SK-N-SH (cell line): ENCODE measurements at regions not wholly inside any gene's neighbourhood (a gene's known extent, or its start where the extent isn't known, plus 50 kb on each side); places are given as distances from the start of the nearest gene placed in this dataset.

Experiments
- CTCF ChIA-PET: fragments of 300-600, 350-600 bp; formaldehyde crosslinking; extraction: SDS; loops from one replicate; lab custom pipeline; 2021; lab: Yijun Ruan, JAX
- POLR2A ChIA-PET: fragments of 350-600 bp; sonication (Branson Sonifier 250); formaldehyde crosslinking; extraction: SDS; loops from one replicate; lab custom pipeline; 2020; ENCODE audit warnings: antibody characterized with exemption, inconsistent platforms; lab: Yijun Ruan, JAX
- DNase-seq: peaks from one replicate; pipeline ENCODE4 v3.0.0; 2012
- H2AFZ ChIP-seq: fragments of 200-600 bp; sonication (generic); 2 replicates; pipeline ENCODE4 v1.8.1; 2016; ENCODE audit warnings: antibody characterized with exemption, mild to moderate bottlenecking, low read depth
- H3F3A ChIP-seq: fragments of 200-600 bp; sonication (generic); replicated peaks from 2 replicates; pipeline ENCODE3; 2016; ENCODE audit warnings: antibody characterized with exemption, mild to moderate bottlenecking; ENCODE audit not compliant: insufficient read depth
- H3K27ac ChIP-seq, 2 experiments: fragments of 200-500 bp in 1 of 2; fragments of 200-600 bp in 1 of 2; sonication (Bioruptor generic) in 1 of 2; sonication (generic), shearing (Covaris generic) in 1 of 2; 2 replicates each; pipeline versions ENCODE4 v1.5.1 to v1.6.1; 2014 to 2016; ENCODE audit warnings: low read depth in 2 of 2, inconsistent platforms in 1 of 2, low read length in 1 of 2, mild to moderate bottlenecking in 1 of 2, mixed read lengths in 1 of 2
- H3K27me3 ChIP-seq: fragments of 200-600 bp; sonication (generic), shearing (Covaris generic); 2 replicates; pipeline ENCODE4 v1.6.1; 2016; ENCODE audit warnings: mixed run types; ENCODE audit not compliant: insufficient read depth
- H3K36me3 ChIP-seq, 2 experiments: fragments of 200-500 bp in 1 of 2; fragments of 200-600 bp in 1 of 2; sonication (Bioruptor generic) in 1 of 2; sonication (generic) in 1 of 2; replicated peaks in 1 of 2; 2 replicates each; pipeline versions ENCODE3 to v1.5.1; 2014 to 2016; ENCODE audit warnings: low read length in 1 of 2, mild to moderate bottlenecking in 1 of 2; ENCODE audit not compliant: insufficient read depth in 2 of 2, control insufficient read depth in 1 of 2
- H3K4me1 ChIP-seq, 2 experiments: fragments of 200-500 bp in 1 of 2; fragments of 200-600 bp in 1 of 2; sonication (Bioruptor generic) in 1 of 2; sonication (generic), shearing (Covaris generic) in 1 of 2; 2 replicates each; pipeline versions ENCODE4 v1.5.1 to v1.6.1; 2014 to 2016; ENCODE audit warnings: low read depth in 1 of 2, low read length in 1 of 2, mixed run types in 1 of 2; ENCODE audit not compliant: insufficient read depth in 2 of 2, control insufficient read depth in 1 of 2
- H3K4me2 ChIP-seq: fragments of 200-600 bp; sonication (generic), shearing (Covaris generic); 2 replicates; pipeline ENCODE4 v1.6.1; 2017; ENCODE audit warnings: mixed run types
- H3K4me3 ChIP-seq, 2 experiments: fragments of 200-500 bp in 1 of 2; fragments of 200-600 bp in 1 of 2; sonication (Bioruptor generic) in 1 of 2; sonication (generic), shearing (Covaris generic) in 1 of 2; 2 replicates each; pipeline versions ENCODE4 v1.5.1 to v1.8.1; 2014 to 2016; ENCODE audit warnings: low read depth in 2 of 2, inconsistent platforms in 1 of 2, low read length in 1 of 2, mild to moderate bottlenecking in 1 of 2, mixed read lengths in 1 of 2, moderate library complexity in 1 of 2
- H3K79me2 ChIP-seq: fragments of 200-600 bp; sonication (generic); 2 replicates; pipeline ENCODE4 v1.8.1; 2017; ENCODE audit warnings: mild to moderate bottlenecking; ENCODE audit not compliant: insufficient read depth
- H3K9ac ChIP-seq: fragments of 200-600 bp; sonication (generic); 2 replicates; pipeline ENCODE4 v1.6.1; 2017; ENCODE audit warnings: mixed run types
- H3K9me2 ChIP-seq: fragments of 200-600 bp; sonication (generic); 2 replicates; pipeline ENCODE4 v1.6.1; 2017; ENCODE audit warnings: mixed run types
- H3K9me3 ChIP-seq: fragments of 200-600 bp; sonication (generic); 2 replicates; pipeline ENCODE4 v1.6.1; 2017; ENCODE audit warnings: mixed run types, mild to moderate bottlenecking, moderate library complexity
- H4K20me1 ChIP-seq: fragments of 200-600 bp; sonication (generic); 2 replicates; pipeline ENCODE4 v1.6.1; 2017; ENCODE audit warnings: mild to moderate bottlenecking, mixed run types; ENCODE audit not compliant: insufficient read depth
- CTCF ChIP-seq: fragments of 200-600 bp; sonication (generic); IDR thresholded peaks from 2 replicates; pipeline ENCODE4 v1.6.1; 2017; ENCODE audit warnings: antibody characterized with exemption, mild to moderate bottlenecking, moderate library complexity
- EP300 ChIP-seq, 2 experiments: IDR thresholded peaks; 2 replicates each; pipeline versions ENCODE4 v1.4.0 to v1.6.1; 2012; ENCODE audit warnings: borderline replicate concordance in 1 of 2, low read depth in 1 of 2, low read length in 1 of 2
- EZH2phosphoT487 ChIP-seq: fragments of 200-600 bp; sonication (generic); IDR thresholded peaks from 2 replicates; pipeline ENCODE4 v1.6.1; 2017; ENCODE audit warnings: low read depth, mixed run types, mild to moderate bottlenecking, antibody characterized with exemption, moderate library complexity, borderline replicate concordance
- GATA2 ChIP-seq: sonication (generic); formaldehyde crosslinking; IDR thresholded peaks from 2 replicates; pipeline ENCODE4 v1.5.0; 2020; ENCODE audit warnings: mild to moderate bottlenecking, missing genetic modification reagents
- NFIC ChIP-seq: IDR thresholded peaks from 2 replicates; pipeline ENCODE4 v1.4.0; 2012; ENCODE audit warnings: borderline replicate concordance
- PBX3 ChIP-seq: IDR thresholded peaks from 2 replicates; pipeline ENCODE4; 2012
- RCOR1 ChIP-seq: fragments of 150-350 bp; IDR thresholded peaks from 2 replicates; pipeline ENCODE4 v1.6.1; 2017; ENCODE audit warnings: antibody characterized with exemption, low read length
- RXRA ChIP-seq: IDR thresholded peaks from 2 replicates; pipeline ENCODE4 v1.4.0; 2012; ENCODE audit warnings: low read depth, mild to moderate bottlenecking, borderline replicate concordance
- SIN3A ChIP-seq: IDR thresholded peaks from 2 replicates; pipeline ENCODE4 v1.6.1; 2012; ENCODE audit warnings: low read depth, mild to moderate bottlenecking, low read length, moderate library complexity, borderline replicate concordance
- SMC3 ChIP-seq: IDR thresholded peaks from 2 replicates; pipeline ENCODE4 v1.6.1; 2012; ENCODE audit warnings: low read depth, low read length, improper control_type of control experiment
- TEAD4 ChIP-seq: IDR thresholded peaks from 2 replicates; pipeline ENCODE4 v1.4.0; 2012; ENCODE audit warnings: mild to moderate bottlenecking, borderline replicate concordance; ENCODE audit not compliant: insufficient read depth
- WGBS: methylation state at CpG from one replicate; pipeline ENCODE4 v1.1.6; 2017; ENCODE audit warnings: low lambda C conversion rate; 5-methylcytosine and 5-hydroxymethylcytosine counted together
- TF ChIP-seq, protein P1 (sequence below): IDR thresholded peaks from 2 replicates; pipeline ENCODE4 v1.4.0; 2012; ENCODE audit warnings: low read depth, borderline replicate concordance
- TF ChIP-seq, protein P2 (sequence below): fragments of 150-350 bp; IDR thresholded peaks from 2 replicates; pipeline ENCODE4 v1.6.1; 2016; ENCODE audit warnings: mild to moderate bottlenecking, low read depth, low read length

DNA sequence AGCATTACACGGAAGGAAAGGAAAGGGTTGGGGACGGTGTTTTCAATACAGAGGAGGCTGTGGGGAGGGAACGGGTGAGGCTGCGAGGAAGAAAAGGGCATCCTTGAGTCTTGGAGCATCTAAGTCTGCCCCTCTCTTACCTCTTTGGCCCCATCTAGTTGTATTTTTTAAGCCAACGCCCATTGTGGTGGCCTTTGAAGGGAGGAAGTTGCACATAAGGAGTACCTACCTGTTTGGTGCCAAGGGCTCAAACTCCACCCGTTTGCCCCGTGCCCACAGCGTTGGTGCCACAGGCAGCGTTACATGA, 146.1 kb upstream of the UMPS start:
- peaks cover 0 to 25% of the 10 kb centered on the region in 2 experiments; a peak in 2 of 4 replicates for H3K4me1 ChIP-seq
- no peaks in the 10 kb centered on the region for H3K27me3 ChIP-seq
- H3K36me3 ChIP-seq, result no peaks in the 10 kb centered on the region
- TF ChIP-seq, protein P1, sequence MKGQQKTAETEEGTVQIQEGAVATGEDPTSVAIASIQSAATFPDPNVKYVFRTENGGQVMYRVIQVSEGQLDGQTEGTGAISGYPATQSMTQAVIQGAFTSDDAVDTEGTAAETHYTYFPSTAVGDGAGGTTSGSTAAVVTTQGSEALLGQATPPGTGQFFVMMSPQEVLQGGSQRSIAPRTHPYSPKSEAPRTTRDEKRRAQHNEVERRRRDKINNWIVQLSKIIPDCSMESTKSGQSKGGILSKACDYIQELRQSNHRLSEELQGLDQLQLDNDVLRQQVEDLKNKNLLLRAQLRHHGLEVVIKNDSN, result no peak
- TF ChIP-seq SIN3A (no peak), TEAD4 (no peak), RXRA (no peak), SMC3 (no peak), GATA2 (CRISPR knock-in tag) (no peak), EZH2phosphoT487 (no peak), CTCF (no peak), NFIC (no peak), EP300 (IDR thresholded peaks at IDR 0.05; ENCODE audit: borderline replicate concordance in 1 of 2, low read depth in 1 of 2, low read length in 1 of 2) (no peak), RCOR1 (no peak), PBX3 (no peak)
- TF ChIP-seq, protein P2, sequence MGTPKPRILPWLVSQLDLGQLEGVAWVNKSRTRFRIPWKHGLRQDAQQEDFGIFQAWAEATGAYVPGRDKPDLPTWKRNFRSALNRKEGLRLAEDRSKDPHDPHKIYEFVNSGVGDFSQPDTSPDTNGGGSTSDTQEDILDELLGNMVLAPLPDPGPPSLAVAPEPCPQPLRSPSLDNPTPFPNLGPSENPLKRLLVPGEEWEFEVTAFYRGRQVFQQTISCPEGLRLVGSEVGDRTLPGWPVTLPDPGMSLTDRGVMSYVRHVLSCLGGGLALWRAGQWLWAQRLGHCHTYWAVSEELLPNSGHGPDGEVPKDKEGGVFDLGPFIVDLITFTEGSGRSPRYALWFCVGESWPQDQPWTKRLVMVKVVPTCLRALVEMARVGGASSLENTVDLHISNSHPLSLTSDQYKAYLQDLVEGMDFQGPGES, result no peak
- H2AFZ ChIP-seq, result peak overlapping the region; percentile 82; the same call in 1 of the 2 replicates
- H3K27ac ChIP-seq, result no peak overlapping the region
- H3K9ac ChIP-seq, result no peak overlapping the region
- H3F3A ChIP-seq, result peaks cover 4% of the 10 kb centered on the region
- CTCF ChIA-PET, result interaction anchor here (1.4 to 3.3 kb wide), 3 partner anchors 13 to 105 kb away, joined by 4 to 15 read pairs (median 12); no protein-coding TSS in a partner anchor
- peak overlapping the region; percentile 55 to 68 for H3K4me3 ChIP-seq
- DNase-seq, result no peak
- H3K79me2 ChIP-seq, result no peaks in the 10 kb centered on the region
- no peaks in the 10 kb centered on the region for H3K9me3 ChIP-seq
- POLR2A ChIA-PET, result no interaction called here
- peak overlapping the region; percentile 88 for H3K4me2 ChIP-seq
- WGBS, result 42% methylated on average over 8 of the region's 9 CpGs
- H3K9me2 ChIP-seq, result no peaks in the 10 kb centered on the region
- no peaks in the 10 kb centered on the region for H4K20me1 ChIP-seq
